ENCODE measurements at regions not wholly inside any gene's neighbourhood (a gene's known extent, or its start where the extent isn't known, plus 50 kb on each side); places are given as distances from the start of the nearest gene placed in this dataset.

DNA sequence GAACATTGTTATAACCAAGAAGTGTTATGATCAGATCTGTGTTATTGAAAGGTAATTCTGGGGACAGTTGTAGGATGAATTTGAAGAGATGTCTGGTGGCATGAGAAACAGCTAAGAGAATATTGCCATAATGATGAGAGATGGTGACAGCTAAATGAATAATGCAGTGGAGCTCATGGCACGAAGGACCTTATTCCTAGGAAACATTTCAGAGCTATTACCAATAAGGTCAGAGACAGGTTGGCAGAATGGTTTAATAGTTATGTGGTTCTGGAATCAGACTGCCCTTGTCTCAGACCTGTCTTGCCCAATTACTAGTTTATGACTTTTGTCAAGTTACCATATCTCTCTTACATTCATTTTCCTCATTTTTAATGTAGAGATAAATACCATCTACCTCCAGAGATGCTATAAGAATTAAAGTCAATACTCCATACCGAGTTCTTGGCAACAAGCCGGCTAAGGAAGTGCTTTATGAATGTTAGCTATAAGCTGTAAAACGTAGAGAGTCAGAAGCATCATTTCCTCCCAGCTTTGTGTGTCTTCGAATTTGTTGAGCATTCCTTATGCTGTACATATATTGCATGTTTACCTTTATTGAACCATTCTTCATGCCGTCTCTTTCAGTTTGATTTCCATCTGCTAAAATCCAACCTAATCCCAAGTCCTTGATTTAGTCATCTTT is 73.6 kb upstream of the COL5A2 start:
- no peak for DNase-seq (ENCODE audit: low spot score in 2 of 2)
- Histone ChIP-seq H3K36me3 (no peaks in the 10 kb centered on the region), H3K27me3 (no peaks in the 10 kb centered on the region), H3K27ac (no peak overlapping the region), H3K4me1 (no peaks in the 10 kb centered on the region), H3K4me3 (no peak overlapping the region), H3K9me3 (no peaks in the 10 kb centered on the region)
- intact Hi-C loops (cut with DNase I; ENCODE audit: low total_unique reads), result no loop called here
- TF ChIP-seq POLR2A (IDR thresholded peaks at IDR 0.05) (no peak), POLR2AphosphoS5 (IDR thresholded peaks at IDR 0.05) (no peak)
- TF ChIP-seq, protein P1, sequence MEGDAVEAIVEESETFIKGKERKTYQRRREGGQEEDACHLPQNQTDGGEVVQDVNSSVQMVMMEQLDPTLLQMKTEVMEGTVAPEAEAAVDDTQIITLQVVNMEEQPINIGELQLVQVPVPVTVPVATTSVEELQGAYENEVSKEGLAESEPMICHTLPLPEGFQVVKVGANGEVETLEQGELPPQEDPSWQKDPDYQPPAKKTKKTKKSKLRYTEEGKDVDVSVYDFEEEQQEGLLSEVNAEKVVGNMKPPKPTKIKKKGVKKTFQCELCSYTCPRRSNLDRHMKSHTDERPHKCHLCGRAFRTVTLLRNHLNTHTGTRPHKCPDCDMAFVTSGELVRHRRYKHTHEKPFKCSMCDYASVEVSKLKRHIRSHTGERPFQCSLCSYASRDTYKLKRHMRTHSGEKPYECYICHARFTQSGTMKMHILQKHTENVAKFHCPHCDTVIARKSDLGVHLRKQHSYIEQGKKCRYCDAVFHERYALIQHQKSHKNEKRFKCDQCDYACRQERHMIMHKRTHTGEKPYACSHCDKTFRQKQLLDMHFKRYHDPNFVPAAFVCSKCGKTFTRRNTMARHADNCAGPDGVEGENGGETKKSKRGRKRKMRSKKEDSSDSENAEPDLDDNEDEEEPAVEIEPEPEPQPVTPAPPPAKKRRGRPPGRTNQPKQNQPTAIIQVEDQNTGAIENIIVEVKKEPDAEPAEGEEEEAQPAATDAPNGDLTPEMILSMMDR (IDR thresholded peaks at IDR 0.05), result no peak

DNA sequence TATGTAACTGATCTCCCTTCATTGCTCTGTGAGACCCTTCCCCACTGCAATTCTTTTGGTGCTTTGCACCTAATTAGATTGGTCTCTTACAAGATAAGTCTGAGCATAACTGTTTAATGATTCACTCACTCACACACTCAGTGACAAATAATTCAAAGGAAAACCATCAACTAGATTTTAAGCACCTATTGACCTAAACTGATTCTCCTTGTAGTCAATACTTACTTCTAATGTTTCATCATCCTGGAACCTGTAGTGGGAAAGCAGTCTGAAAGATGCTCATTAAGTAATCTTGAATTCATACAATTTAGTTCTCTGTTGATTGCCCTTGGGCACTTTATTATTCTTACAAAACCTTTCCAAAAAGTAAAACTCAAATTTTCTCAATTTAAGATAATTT is 74.3 kb upstream of the COL5A2 start:
- intact Hi-C loops (cut with DNase I; ENCODE audit: low total_unique reads), result no loop called here
- TF ChIP-seq, protein P1 (IDR thresholded peaks at IDR 0.05), result no peak
- no peak for TF ChIP-seq POLR2A (IDR thresholded peaks at IDR 0.05)
- TF ChIP-seq POLR2AphosphoS5 (IDR thresholded peaks at IDR 0.05), result no peak
- H3K27ac ChIP-seq, result peak overlapping the region; percentile 35 to 83
- H3K27me3 ChIP-seq, result no peaks in the 10 kb centered on the region
- no peak overlapping the region for H3K4me3 ChIP-seq
- no peak for DNase-seq (ENCODE audit: low spot score in 2 of 2)
- no peaks in the 10 kb centered on the region for H3K36me3 ChIP-seq
- no peaks in the 10 kb centered on the region for H3K4me1 ChIP-seq
- H3K9me3 ChIP-seq, result no peaks in the 10 kb centered on the region

DNA sequence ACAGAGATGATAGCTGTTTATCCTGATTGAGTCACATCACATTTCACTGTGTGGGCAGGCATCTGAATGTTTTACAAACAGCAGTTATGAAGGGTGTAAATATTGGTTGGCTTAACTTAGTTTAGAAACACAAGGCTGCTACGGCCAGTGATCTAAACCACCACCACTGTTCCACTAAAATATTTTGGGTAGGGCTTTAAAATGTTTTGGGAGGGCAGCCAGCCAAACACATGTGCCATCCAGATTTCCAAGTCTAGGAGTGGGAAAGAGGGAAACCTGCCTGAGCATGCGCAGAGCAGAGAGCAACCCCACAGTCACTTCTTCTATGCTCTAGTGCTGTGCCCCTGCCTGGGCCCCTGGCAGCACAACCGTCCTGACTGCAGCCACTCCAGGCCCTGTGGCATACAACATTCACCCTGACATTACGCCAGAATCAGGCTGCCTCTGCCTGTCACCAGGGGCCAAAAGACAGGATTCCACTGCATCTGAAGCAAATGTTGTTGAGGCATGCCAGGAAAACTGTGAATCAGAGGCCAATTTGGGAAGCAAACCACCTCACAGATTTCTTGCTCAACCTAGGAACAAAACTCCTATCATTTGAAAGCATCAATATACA is 74.8 kb upstream of the COL5A2 start:
- H3K36me3 ChIP-seq, result no peaks in the 10 kb centered on the region
- no peaks in the 10 kb centered on the region for H3K27me3 ChIP-seq
- peak in 1 of 3 donors; percentile 29 for TF ChIP-seq POLR2AphosphoS5 (IDR thresholded peaks at IDR 0.05)
- no peak for TF ChIP-seq POLR2A (IDR thresholded peaks at IDR 0.05)
- peak overlapping the region in 1 of 3 donors; percentile 6 for H3K4me3 ChIP-seq
- H3K27ac ChIP-seq, result peak overlapping the region; percentile 35 to 83
- intact Hi-C loops (cut with DNase I; ENCODE audit: low total_unique reads), result no loop called here
- peak; percentile 28 to 50 for DNase-seq (ENCODE audit: low spot score in 2 of 2)
- no peaks in the 10 kb centered on the region for H3K9me3 ChIP-seq
- no peaks in the 10 kb centered on the region for H3K4me1 ChIP-seq

DNA sequence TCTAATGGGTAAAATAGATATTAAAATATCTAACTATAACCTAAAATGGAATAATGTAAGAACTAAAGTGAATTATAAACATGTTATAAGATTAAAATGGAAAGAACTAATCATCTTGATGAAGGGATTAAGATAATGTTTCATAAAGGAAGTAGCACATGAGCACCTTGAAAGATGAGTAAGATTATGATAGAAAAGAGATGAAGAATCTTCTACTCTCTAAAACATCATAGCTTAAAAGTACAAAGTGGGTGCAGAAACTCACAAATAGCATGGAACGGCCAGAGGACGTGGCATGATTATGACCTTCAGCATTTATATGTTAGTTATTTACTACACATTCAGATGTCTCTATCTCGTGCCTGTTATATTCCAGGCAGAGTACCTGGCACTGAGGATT is 76.2 kb upstream of the COL5A2 start:
- Histone ChIP-seq H3K4me3 (no peak overlapping the region), H3K36me3 (no peaks in the 10 kb centered on the region), H3K4me1 (no peaks in the 10 kb centered on the region), H3K27ac (no peak overlapping the region), H3K9me3 (no peaks in the 10 kb centered on the region), H3K27me3 (no peaks in the 10 kb centered on the region)
- TF ChIP-seq POLR2AphosphoS5 (IDR thresholded peaks at IDR 0.05) (no peak), POLR2A (IDR thresholded peaks at IDR 0.05) (no peak)
- TF ChIP-seq, protein P1 (IDR thresholded peaks at IDR 0.05), result no peak
- no peak for DNase-seq (ENCODE audit: low spot score in 2 of 2)
- intact Hi-C loops (cut with DNase I; ENCODE audit: low total_unique reads), result no loop called here

DNA sequence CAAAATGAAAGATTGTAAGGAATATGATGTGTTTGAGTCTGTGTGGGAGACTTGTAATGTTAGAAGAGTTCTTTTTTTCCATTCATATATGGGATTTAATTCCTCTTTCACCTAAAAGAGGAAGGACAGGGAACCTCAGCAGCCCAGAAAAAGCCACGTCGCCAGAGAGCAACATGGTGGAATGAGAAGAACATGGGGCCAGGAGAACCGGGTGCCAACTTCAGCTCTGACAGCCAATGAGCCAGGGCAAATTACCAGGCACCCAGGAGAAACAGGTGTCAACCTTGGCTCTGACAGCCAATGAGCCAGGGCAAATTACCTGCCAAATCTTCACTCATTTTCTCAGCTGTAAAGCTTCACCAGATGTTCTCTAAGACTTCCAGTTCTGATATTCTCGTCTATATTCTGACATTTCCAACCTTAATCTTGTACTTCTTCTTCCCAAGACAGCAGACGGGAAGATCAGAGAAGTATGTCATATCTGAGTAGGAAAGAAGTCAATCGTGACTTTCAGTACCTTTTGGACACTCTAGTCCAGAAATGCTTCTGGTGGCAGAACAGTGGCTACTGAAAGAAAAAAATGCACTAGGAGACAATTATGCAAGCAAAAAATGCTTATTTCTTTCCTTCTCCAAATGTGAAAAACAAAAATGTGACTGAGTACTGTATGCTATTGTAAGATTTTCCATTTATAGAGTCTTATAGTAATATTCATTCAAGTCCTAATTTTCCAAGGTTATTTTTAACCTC is 79.2 kb upstream of the COL5A2 start:
- Histone ChIP-seq H3K27ac (no peak overlapping the region), H3K9me3 (no peaks in the 10 kb centered on the region), H3K4me1 (no peaks in the 10 kb centered on the region), H3K27me3 (no peaks in the 10 kb centered on the region), H3K4me3 (no peak overlapping the region), H3K36me3 (no peaks in the 10 kb centered on the region)
- TF ChIP-seq POLR2A (IDR thresholded peaks at IDR 0.05) (no peak), POLR2AphosphoS5 (IDR thresholded peaks at IDR 0.05) (no peak)
- TF ChIP-seq, protein P1 (IDR thresholded peaks at IDR 0.05), result no peak
- no peak for DNase-seq (ENCODE audit: low spot score in 2 of 2)
- intact Hi-C loops (cut with DNase I; ENCODE audit: low total_unique reads), result no loop called here

Data from breast epithelium (tissue), 4 donors.